ENCODE measurements at regions not wholly inside any gene's neighbourhood (a gene's known extent, or its start where the extent isn't known, plus 50 kb on each side); places are given as distances from the start of the nearest gene placed in this dataset.
A peak's percentile ranks its signal among the peaks of the same experiment; 100 is the strongest.
"Not testable (repeated sequence)": the region's sequence is repeated elsewhere in the genome, so short reads cannot be mapped to it uniquely, and the experiment has no call there.

GRCh38 chr6:164750128-164750527, 559.3 kb downstream of the C6orf118 start:
- no peaks in the 10 kb centered on the region for H3K4me1 ChIP-seq
- ATAC-seq: no peak
- no peaks in the 10 kb centered on the region for H3K27me3 ChIP-seq
- TF ChIP-seq, protein P1, sequence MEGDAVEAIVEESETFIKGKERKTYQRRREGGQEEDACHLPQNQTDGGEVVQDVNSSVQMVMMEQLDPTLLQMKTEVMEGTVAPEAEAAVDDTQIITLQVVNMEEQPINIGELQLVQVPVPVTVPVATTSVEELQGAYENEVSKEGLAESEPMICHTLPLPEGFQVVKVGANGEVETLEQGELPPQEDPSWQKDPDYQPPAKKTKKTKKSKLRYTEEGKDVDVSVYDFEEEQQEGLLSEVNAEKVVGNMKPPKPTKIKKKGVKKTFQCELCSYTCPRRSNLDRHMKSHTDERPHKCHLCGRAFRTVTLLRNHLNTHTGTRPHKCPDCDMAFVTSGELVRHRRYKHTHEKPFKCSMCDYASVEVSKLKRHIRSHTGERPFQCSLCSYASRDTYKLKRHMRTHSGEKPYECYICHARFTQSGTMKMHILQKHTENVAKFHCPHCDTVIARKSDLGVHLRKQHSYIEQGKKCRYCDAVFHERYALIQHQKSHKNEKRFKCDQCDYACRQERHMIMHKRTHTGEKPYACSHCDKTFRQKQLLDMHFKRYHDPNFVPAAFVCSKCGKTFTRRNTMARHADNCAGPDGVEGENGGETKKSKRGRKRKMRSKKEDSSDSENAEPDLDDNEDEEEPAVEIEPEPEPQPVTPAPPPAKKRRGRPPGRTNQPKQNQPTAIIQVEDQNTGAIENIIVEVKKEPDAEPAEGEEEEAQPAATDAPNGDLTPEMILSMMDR (IDR thresholded peaks at IDR 0.05): no peak
- H3K9me3 ChIP-seq: peaks cover 0 to 12% of the 10 kb centered on the region in 2 donors
- H3K36me3 ChIP-seq: no peaks in the 10 kb centered on the region
- no peak overlapping the region for H3K4me3 ChIP-seq
- no peak for DNase-seq
- intact Hi-C loops (cut with DNase I): no loop called here
- no peak overlapping the region for H3K27ac ChIP-seq

DNA sequence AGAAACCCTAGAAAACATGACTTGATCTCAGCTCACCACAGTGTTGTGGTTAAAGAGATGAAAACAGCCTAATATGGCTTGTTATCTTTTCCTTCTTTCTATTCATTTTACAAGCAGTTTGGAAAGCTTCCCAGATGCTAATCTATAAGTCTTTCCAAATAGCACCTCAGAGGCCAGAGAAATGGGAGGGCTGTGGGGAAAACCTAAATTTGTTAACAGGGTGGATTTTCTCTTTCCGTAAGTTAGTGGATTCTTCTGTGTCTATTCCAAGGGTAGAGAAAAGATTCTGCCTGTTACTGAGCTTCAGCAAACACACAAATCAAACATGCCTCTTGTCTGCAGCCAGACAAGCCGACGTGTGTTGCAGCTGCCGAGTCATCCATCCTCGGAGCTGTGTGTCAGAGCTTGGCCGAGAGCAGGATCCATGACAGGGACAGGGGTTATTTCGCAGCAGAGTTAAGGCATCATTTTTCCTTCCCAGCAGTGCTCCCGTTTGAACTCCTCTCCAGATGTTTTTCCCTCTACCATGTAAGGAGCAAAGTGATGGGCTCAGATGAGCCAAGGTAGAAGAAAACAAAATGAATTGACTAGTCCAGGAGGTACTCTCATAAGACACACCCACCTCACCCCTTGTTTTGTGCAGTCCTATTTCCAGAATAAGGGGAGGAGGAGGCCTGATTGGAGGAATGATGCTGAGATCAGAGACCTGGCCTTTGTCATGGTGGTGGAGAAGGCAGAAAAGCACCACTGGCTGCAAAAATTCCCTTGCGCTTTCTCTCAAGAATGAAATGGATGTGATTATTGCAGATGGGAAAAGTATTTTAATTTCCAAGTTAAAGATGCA, 560.0 kb downstream of the C6orf118 start:
- no peak for ATAC-seq
- intact Hi-C loops (cut with DNase I): no loop called here
- H3K36me3 ChIP-seq: no peaks in the 10 kb centered on the region

DNA sequence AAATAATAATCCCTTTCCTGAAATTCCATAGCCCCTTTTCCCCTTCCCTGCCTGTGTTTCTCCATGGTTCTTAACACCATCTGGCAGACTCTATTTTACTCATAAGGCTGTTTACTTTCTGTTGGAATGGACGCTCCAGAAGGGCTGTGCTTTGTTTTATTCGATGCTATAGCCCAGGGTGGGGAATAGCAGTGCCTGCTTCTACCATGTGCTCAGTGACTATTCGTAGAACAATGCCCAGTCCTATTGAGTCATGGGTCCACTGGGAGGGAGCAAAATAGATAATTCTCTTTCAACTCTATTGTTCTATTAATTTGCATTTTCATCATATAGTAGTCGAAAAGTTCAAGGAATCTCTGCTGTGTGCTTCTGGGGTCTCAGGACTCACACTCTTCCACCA, 565.1 kb downstream of the C6orf118 start:
- H3K9me3 ChIP-seq: peaks cover 0 to 14% of the 10 kb centered on the region in 2 donors
- no peak overlapping the region for H3K27ac ChIP-seq

More for the DNA sequence above, 560.0 kb downstream of the C6orf118 start:
- Histone ChIP-seq H3K9me3 (peaks cover 0 to 14% of the 10 kb centered on the region in 2 donors), H3K27ac (no peak overlapping the region), H3K4me1 (no peaks in the 10 kb centered on the region), H3K27me3 (no peaks in the 10 kb centered on the region), H3K4me3 (no peak overlapping the region)
- TF ChIP-seq, protein P1 (IDR thresholded peaks at IDR 0.05): no peak
- DNase-seq: no peak

DNA sequence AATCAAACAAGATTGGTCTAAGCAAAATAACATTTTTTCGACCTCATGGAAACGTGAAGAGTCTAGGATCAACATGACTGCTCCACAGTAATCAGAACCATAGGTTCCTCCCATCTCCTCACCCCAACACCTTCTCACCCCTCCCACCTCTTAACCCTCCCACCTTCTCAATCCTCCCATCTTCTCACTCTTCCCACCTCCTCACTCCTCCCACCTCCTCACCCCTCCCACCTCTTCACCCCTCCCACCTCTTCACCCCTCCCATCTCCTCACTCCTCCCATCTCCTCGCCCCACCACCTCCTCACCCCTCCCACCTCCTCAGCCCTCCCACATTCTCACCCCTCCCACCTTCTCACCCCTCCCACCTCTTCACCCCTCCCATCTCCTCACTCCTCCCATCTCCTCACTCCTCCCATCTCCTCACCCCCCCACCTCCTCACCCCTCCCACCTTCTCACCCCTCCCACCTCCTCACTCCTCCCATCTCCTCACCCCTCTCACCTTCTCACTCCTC, 567.4 kb downstream of the C6orf118 start:
- H3K36me3 ChIP-seq: no peaks in the 10 kb centered on the region
- no peak for ATAC-seq
- intact Hi-C loops (cut with DNase I): no loop called here
- no peak overlapping the region for H3K27ac ChIP-seq
- no peak overlapping the region for H3K4me3 ChIP-seq
- TF ChIP-seq, protein P1 (IDR thresholded peaks at IDR 0.05): no peak
- H3K27me3 ChIP-seq: no peaks in the 10 kb centered on the region
- peaks cover 0 to 11% of the 10 kb centered on the region in 2 donors for H3K9me3 ChIP-seq
- H3K4me1 ChIP-seq: no peaks in the 10 kb centered on the region
- DNase-seq: no peak

More for the DNA sequence above, 565.1 kb downstream of the C6orf118 start:
- Histone ChIP-seq H3K36me3 (no peaks in the 10 kb centered on the region), H3K27me3 (no peaks in the 10 kb centered on the region), H3K4me3 (no peak overlapping the region), H3K4me1 (no peaks in the 10 kb centered on the region)
- TF ChIP-seq, protein P1 (IDR thresholded peaks at IDR 0.05): no peak
- intact Hi-C loops (cut with DNase I): no loop called here
- ATAC-seq (no peak), DNase-seq (no peak)

DNA sequence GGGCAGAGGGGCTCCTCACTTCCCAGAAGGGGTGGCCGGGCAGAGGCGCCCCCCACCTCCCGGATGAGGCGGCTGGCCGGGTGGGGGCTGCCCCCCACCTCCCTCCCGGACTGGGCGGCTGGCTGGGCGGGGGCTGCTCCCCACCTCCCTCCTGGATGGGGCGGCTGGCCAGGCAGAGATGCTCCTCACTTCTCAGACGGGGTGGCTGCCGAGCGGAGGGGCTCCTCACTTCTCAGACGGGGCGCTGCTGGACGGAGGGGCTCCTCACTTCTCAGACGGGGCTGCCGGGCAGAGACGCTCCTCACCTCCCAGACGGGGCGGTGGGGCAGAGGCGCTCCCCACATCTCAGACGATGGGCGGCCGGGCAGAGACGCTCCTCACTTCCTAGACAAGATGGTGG, 573.3 kb downstream of the C6orf118 start:
- peak in 1 of 4 donors; percentile 72 for DNase-seq
- H3K4me1 ChIP-seq; ATAC-seq; intact Hi-C loops (cut with DNase I); H3K27ac ChIP-seq; H3K27me3 ChIP-seq; H3K36me3 ChIP-seq; H3K4me3 ChIP-seq; H3K9me3 ChIP-seq: not testable (repeated sequence)
